ENCODE measurements at regions not wholly inside any gene's neighbourhood (a gene's known extent, or its start where the extent isn't known, plus 50 kb on each side); places are given as distances from the start of the nearest gene placed in this dataset.
"Not testable (repeated sequence)": the region's sequence is repeated elsewhere in the genome, so short reads cannot be mapped to it uniquely, and the experiment has no call there.

DNA sequence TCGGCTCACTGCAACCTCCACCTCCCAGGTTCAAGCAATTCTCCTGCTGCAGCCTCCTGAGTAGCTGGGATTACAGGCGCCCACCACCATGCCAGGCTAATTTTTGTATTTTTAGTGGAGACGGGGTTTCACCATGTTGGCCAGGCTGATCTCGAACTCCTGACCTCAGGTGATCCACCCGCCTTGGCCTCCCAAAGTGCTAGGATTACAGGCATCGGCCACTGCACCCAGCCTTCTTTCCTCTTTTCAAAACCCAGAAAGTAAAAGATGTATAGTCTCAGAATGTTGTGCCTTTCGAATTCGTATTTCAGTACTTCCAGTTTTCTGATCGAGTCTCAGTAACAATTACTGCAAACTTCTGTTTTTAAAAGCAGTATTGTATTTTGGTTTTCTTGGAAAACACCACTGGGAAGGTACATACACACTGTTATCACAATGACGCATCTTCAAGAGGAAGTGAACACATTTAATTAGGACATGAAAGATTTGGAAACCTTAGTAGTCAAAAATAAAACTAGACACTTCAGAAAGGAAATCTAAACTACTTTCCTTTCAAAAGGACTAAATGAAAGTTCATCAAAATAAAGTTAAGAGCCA lies 123.9 kb upstream of the TNFSF4 start:
- TF ChIP-seq, protein P1, sequence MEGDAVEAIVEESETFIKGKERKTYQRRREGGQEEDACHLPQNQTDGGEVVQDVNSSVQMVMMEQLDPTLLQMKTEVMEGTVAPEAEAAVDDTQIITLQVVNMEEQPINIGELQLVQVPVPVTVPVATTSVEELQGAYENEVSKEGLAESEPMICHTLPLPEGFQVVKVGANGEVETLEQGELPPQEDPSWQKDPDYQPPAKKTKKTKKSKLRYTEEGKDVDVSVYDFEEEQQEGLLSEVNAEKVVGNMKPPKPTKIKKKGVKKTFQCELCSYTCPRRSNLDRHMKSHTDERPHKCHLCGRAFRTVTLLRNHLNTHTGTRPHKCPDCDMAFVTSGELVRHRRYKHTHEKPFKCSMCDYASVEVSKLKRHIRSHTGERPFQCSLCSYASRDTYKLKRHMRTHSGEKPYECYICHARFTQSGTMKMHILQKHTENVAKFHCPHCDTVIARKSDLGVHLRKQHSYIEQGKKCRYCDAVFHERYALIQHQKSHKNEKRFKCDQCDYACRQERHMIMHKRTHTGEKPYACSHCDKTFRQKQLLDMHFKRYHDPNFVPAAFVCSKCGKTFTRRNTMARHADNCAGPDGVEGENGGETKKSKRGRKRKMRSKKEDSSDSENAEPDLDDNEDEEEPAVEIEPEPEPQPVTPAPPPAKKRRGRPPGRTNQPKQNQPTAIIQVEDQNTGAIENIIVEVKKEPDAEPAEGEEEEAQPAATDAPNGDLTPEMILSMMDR (conservative IDR thresholded peaks at IDR 0.05 in 1 of 2, IDR thresholded peaks at IDR 0.05 in 1 of 2; ENCODE audit: low read depth in 1 of 2, low read length in 2 of 2) = not testable (repeated sequence)
- not testable (repeated sequence) for TF ChIP-seq EZH2 (IDR thresholded peaks at IDR 0.05; ENCODE audit: low read length, missing control alignments)

Measured in fibroblast of lung (primary cell).